ENCODE measurements at regions not wholly inside any gene's neighbourhood (a gene's known extent, or its start where the extent isn't known, plus 50 kb on each side); places are given as distances from the start of the nearest gene placed in this dataset.

GRCh38 chr6:28657769-28658465, 132.2 kb downstream of the GPX5 start:
- peak overlapping the region; percentile 69 for H3K4me3 ChIP-seq (ENCODE audit: low read length)
- H3K36me3 ChIP-seq (ENCODE audit: low read depth, low read length), result no peaks in the 10 kb centered on the region
- peak; percentile 75 for DNase-seq
- no peaks in the 10 kb centered on the region for H3K27me3 ChIP-seq (ENCODE audit: low read length)
- no TSS peak for BruUV-seq (replicated peaks)
- CTCF ChIA-PET, result no interaction called here
- H3K9me2 ChIP-seq (replicated peaks; ENCODE audit: low read length), result no peaks in the 10 kb centered on the region
- peaks cover 7% of the 10 kb centered on the region for H3K4me1 ChIP-seq (ENCODE audit: insufficient read depth, low read length)
- no peaks in the 10 kb centered on the region for H3K79me2 ChIP-seq (ENCODE audit: low read length)
- no peaks in the 10 kb centered on the region for H3K9me3 ChIP-seq (ENCODE audit: low read length)
- H3K4me2 ChIP-seq (ENCODE audit: low read length), result peak overlapping the region; percentile 87
- ATAC-seq, result peak; percentile 85
- POLR2A ChIA-PET (ENCODE audit: unreplicated experiment), result no interaction called here
- H2AFZ ChIP-seq (ENCODE audit: low read length), result peak overlapping the region; percentile 69
- TF ChIP-seq EZH2 (IDR thresholded peaks at IDR 0.05; ENCODE audit: low read length, unreplicated experiment) (no peak), EZH2phosphoT487 (IDR thresholded peaks at IDR 0.05; ENCODE audit: borderline replicate concordance, low read length) (no peak), CTCF (conservative IDR thresholded peaks at IDR 0.05; ENCODE audit: low read depth, low read length) (no peak)
- no peaks in the 10 kb centered on the region for H4K20me1 ChIP-seq (ENCODE audit: low read length)
- H3K27ac ChIP-seq (ENCODE audit: low read length), result no peak overlapping the region
- intact Hi-C loops (cut with micrococcal nuclease), result loop anchor here (1.0 kb wide), 1 partner anchor 15 kb away; no protein-coding TSS in a partner anchor
- no peak overlapping the region for H3K9ac ChIP-seq (ENCODE audit: low read length)
- no peaks in the 10 kb centered on the region for H3F3A ChIP-seq (ENCODE audit: low read length, unreplicated experiment)

- no peaks in the 10 kb centered on the region for H3F3A ChIP-seq (ENCODE audit: low read length, unreplicated experiment)
- DNase-seq (peak; percentile 30), ATAC-seq (peak; percentile 41)
- H3K4me1 ChIP-seq (ENCODE audit: insufficient read depth, low read length), result peaks cover 7% of the 10 kb centered on the region
- ChIA-PET POLR2A (ENCODE audit: unreplicated experiment) (no interaction called here), CTCF (no interaction called here)
- H3K4me2 ChIP-seq (ENCODE audit: low read length), result peak overlapping the region; percentile 87
- no peaks in the 10 kb centered on the region for H3K36me3 ChIP-seq (ENCODE audit: low read depth, low read length)
- no peaks in the 10 kb centered on the region for H3K79me2 ChIP-seq (ENCODE audit: low read length)
- no peak for TF ChIP-seq EZH2phosphoT487 (IDR thresholded peaks at IDR 0.05; ENCODE audit: borderline replicate concordance, low read length)
- no peak for TF ChIP-seq EZH2 (IDR thresholded peaks at IDR 0.05; ENCODE audit: low read length, unreplicated experiment)
- no peak for TF ChIP-seq CTCF (conservative IDR thresholded peaks at IDR 0.05; ENCODE audit: low read depth, low read length)
- H4K20me1 ChIP-seq (ENCODE audit: low read length), result no peaks in the 10 kb centered on the region
- H2AFZ ChIP-seq (ENCODE audit: low read length), result peak overlapping the region; percentile 69
- H3K9me3 ChIP-seq (ENCODE audit: low read length), result no peaks in the 10 kb centered on the region
- no peaks in the 10 kb centered on the region for H3K9me2 ChIP-seq (replicated peaks; ENCODE audit: low read length)
- intact Hi-C loops (cut with micrococcal nuclease), result loop anchor here (1.0 kb wide), 1 partner anchor 15 kb away; no protein-coding TSS in a partner anchor
- no TSS peak for BruUV-seq (replicated peaks)
- peak overlapping the region; percentile 69 for H3K4me3 ChIP-seq (ENCODE audit: low read length)
- H3K9ac ChIP-seq (ENCODE audit: low read length), result no peak overlapping the region
- H3K27me3 ChIP-seq (ENCODE audit: low read length), result no peaks in the 10 kb centered on the region
- H3K27ac ChIP-seq (ENCODE audit: low read length), result no peak overlapping the region
Observed at GRCh38 chr6:28658475-28659249, 133.0 kb downstream of the GPX5 start.

GRCh38 chr6:28659250-28659566, 133.5 kb downstream of the GPX5 start:
- CTCF ChIA-PET, result no interaction called here
- Histone ChIP-seq H3K27ac (ENCODE audit: low read length) (no peak overlapping the region), H3K27me3 (ENCODE audit: low read length) (no peaks in the 10 kb centered on the region), H3K9ac (ENCODE audit: low read length) (no peak overlapping the region), H2AFZ (ENCODE audit: low read length) (peak overlapping the region; percentile 69), H4K20me1 (ENCODE audit: low read length) (no peaks in the 10 kb centered on the region), H3K4me2 (ENCODE audit: low read length) (peak overlapping the region; percentile 87), H3K9me3 (ENCODE audit: low read length) (no peaks in the 10 kb centered on the region), H3K79me2 (ENCODE audit: low read length) (no peaks in the 10 kb centered on the region), H3K4me1 (ENCODE audit: insufficient read depth, low read length) (peaks cover 7% of the 10 kb centered on the region), H3K4me3 (ENCODE audit: low read length) (peak overlapping the region; percentile 69), H3K36me3 (ENCODE audit: low read depth, low read length) (no peaks in the 10 kb centered on the region), H3K9me2 (replicated peaks; ENCODE audit: low read length) (no peaks in the 10 kb centered on the region), H3F3A (ENCODE audit: low read length, unreplicated experiment) (no peaks in the 10 kb centered on the region)
- no TSS peak for BruUV-seq (replicated peaks)
- DNase-seq (no peak), ATAC-seq (no peak; the same call in 1 of the 2 replicates)
- intact Hi-C loops (cut with micrococcal nuclease), result no loop called here
- POLR2A ChIA-PET (ENCODE audit: unreplicated experiment), result no interaction called here
- TF ChIP-seq EZH2 (IDR thresholded peaks at IDR 0.05; ENCODE audit: low read length, unreplicated experiment), result no peak

All from PC-3 (cell line).